ENCODE measurements at regions not wholly inside any gene's neighbourhood (a gene's known extent, or its start where the extent isn't known, plus 50 kb on each side); places are given as distances from the start of the nearest gene placed in this dataset.

DNA sequence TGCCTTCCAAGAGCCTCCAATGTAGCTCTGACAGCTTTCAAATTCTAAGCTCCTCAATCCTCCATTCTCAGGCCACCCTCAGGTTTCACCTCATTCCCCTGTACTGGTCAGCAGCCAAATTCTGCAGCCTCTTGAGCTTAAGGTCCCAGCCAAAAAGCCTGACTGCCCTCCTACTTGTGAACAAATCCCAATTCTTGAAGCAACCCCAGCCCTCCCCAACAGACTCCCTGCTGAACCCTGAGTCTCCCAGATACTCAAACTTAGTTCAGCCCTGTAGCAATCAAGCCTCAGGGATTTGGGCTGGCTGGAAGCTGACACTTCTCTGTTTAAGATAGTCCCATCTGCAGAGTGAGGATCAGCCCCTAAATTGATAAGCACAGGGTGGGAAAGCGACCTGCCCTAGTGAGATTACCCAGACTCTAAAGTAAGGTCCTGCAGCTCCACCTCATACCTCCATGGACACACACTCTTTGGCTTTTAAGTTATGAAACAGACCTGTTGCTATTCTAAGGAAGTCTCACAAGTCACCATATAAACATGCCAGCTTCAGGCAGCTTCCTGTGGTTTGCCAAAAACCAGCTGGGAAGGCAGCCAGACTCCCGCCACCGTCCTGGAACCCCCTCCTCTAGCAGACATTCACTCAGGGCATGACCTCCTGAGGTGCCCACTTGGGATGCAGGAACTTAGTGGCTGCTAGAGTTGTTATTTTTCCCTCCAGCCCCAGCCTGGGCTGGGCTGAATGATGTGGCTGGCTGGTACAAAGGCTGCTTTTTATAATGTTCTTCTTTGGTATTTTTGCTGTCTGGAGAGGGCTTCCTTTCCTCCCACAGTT is 82.5 kb upstream of the PICALM start:
- no peak for DNase-seq (ENCODE audit: low spot score)
- Histone ChIP-seq H3K4me3 (ENCODE audit: low read depth, low read length, poor library complexity, severe bottlenecking) (no peak overlapping the region), H3K4me1 (ENCODE audit: insufficient read depth, low read length, poor library complexity, severe bottlenecking) (peaks cover 3% of the 10 kb centered on the region), H3K27ac (ENCODE audit: low read depth, low read length, poor library complexity, severe bottlenecking) (no peak overlapping the region), H3K36me3 (ENCODE audit: insufficient read depth, low read length) (no peaks in the 10 kb centered on the region), H2AFZ (ENCODE audit: low read length) (no peak overlapping the region), H3K79me2 (ENCODE audit: insufficient read depth, low read depth, low read length) (no peaks in the 10 kb centered on the region), H3K9me3 (ENCODE audit: low read length) (no peaks in the 10 kb centered on the region), H4K20me1 (ENCODE audit: insufficient read depth, low read length) (no peaks in the 10 kb centered on the region), H3K9me2 (ENCODE audit: insufficient read depth, low read length) (no peaks in the 10 kb centered on the region), H3K4me2 (ENCODE audit: low read length) (no peak overlapping the region)
- intact Hi-C loops (cut with micrococcal nuclease; ENCODE audit: unreplicated experiment): no loop called here
- BruUV-seq (replicated peaks): no TSS peak
- TF ChIP-seq, protein P1, sequence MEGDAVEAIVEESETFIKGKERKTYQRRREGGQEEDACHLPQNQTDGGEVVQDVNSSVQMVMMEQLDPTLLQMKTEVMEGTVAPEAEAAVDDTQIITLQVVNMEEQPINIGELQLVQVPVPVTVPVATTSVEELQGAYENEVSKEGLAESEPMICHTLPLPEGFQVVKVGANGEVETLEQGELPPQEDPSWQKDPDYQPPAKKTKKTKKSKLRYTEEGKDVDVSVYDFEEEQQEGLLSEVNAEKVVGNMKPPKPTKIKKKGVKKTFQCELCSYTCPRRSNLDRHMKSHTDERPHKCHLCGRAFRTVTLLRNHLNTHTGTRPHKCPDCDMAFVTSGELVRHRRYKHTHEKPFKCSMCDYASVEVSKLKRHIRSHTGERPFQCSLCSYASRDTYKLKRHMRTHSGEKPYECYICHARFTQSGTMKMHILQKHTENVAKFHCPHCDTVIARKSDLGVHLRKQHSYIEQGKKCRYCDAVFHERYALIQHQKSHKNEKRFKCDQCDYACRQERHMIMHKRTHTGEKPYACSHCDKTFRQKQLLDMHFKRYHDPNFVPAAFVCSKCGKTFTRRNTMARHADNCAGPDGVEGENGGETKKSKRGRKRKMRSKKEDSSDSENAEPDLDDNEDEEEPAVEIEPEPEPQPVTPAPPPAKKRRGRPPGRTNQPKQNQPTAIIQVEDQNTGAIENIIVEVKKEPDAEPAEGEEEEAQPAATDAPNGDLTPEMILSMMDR (conservative IDR thresholded peaks at IDR 0.05; ENCODE audit: low read length): no peak
- TF ChIP-seq EZH2phosphoT487 (IDR thresholded peaks at IDR 0.05; ENCODE audit: borderline replicate concordance, low read depth, low read length): no peak
- CTCF ChIA-PET (ENCODE audit: unreplicated experiment): no interaction called here
- POLR2A ChIA-PET: interaction anchor here (0.6 to 1.3 kb wide), 5 partner anchors 11 to 488 kb away, joined by 3 to 4 read pairs (median 3); no protein-coding TSS in a partner anchor

DNA sequence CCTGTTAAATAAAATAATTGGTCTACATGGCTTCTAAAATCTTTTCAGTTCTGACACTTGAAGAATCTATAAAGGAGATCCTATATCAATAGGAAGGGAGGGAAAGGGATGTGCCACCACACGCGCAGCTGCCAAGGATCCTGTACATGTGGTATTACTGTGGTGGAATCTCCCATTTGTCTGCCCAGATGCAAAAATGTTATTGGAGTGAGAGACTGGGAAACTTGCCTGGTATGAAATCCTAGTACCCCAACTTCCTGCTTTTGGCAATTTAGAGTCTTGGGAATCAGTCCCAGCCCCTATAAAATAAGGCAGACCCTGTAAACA is 81.9 kb upstream of the PICALM start:
- intact Hi-C loops (cut with micrococcal nuclease; ENCODE audit: unreplicated experiment): no loop called here
- Histone ChIP-seq H3K4me3 (ENCODE audit: low read depth, low read length, poor library complexity, severe bottlenecking) (no peak overlapping the region), H3K4me2 (ENCODE audit: low read length) (no peak overlapping the region), H3K9me3 (ENCODE audit: low read length) (no peaks in the 10 kb centered on the region), H2AFZ (ENCODE audit: low read length) (no peak overlapping the region), H3K36me3 (ENCODE audit: insufficient read depth, low read length) (no peaks in the 10 kb centered on the region), H3K9me2 (ENCODE audit: insufficient read depth, low read length) (no peaks in the 10 kb centered on the region), H3K79me2 (ENCODE audit: insufficient read depth, low read depth, low read length) (no peaks in the 10 kb centered on the region), H3K27ac (ENCODE audit: low read depth, low read length, poor library complexity, severe bottlenecking) (no peak overlapping the region), H3K4me1 (ENCODE audit: insufficient read depth, low read length, poor library complexity, severe bottlenecking) (peaks cover 3% of the 10 kb centered on the region), H4K20me1 (ENCODE audit: insufficient read depth, low read length) (no peaks in the 10 kb centered on the region)
- no TSS peak for BruUV-seq (replicated peaks)
- DNase-seq (ENCODE audit: low spot score): no peak
- ChIA-PET CTCF (ENCODE audit: unreplicated experiment) (no interaction called here), POLR2A (interaction anchor here (1.0 kb wide), 1 partner anchor 42 kb away, joined by 3 read pairs; no protein-coding TSS in a partner anchor)
- TF ChIP-seq, protein P1 (conservative IDR thresholded peaks at IDR 0.05; ENCODE audit: low read length): no peak
- TF ChIP-seq EZH2phosphoT487 (IDR thresholded peaks at IDR 0.05; ENCODE audit: borderline replicate concordance, low read depth, low read length): no peak

DNA sequence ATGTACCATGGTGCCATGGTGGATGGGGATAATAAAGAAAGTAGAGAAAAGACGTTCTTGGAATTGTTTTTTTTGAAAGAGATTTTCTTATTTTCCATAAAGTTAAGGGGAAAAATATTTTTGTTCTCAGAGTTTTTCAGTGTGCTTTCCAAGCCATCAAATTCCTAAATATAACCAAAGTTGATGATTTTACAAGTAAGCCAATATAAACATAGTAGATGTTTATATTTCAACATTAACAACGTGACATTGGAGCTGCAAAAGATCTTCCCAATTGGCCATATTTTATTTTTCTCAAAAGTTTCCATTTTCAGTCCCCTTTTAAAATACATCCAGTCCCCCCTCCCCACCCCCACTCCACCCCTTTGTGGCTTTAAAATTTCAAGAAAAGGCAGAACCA is 80.9 kb upstream of the PICALM start:
- CTCF ChIA-PET (ENCODE audit: unreplicated experiment): no interaction called here
- no peaks in the 10 kb centered on the region for H3K36me3 ChIP-seq (ENCODE audit: insufficient read depth, low read length)
- no peak overlapping the region for H2AFZ ChIP-seq (ENCODE audit: low read length)
- TF ChIP-seq, protein P1 (conservative IDR thresholded peaks at IDR 0.05; ENCODE audit: low read length): no peak
- TF ChIP-seq EZH2phosphoT487 (IDR thresholded peaks at IDR 0.05; ENCODE audit: borderline replicate concordance, low read depth, low read length): no peak
- BruUV-seq (replicated peaks): no TSS peak
- peaks cover 3% of the 10 kb centered on the region for H3K4me1 ChIP-seq (ENCODE audit: insufficient read depth, low read length, poor library complexity, severe bottlenecking)
- no peaks in the 10 kb centered on the region for H3K79me2 ChIP-seq (ENCODE audit: insufficient read depth, low read depth, low read length)
- POLR2A ChIA-PET: interaction anchor here (0.6 kb wide), 1 partner anchor 134 kb away, joined by 3 read pairs; no protein-coding TSS in a partner anchor
- no peaks in the 10 kb centered on the region for H3K9me3 ChIP-seq (ENCODE audit: low read length)
- no peaks in the 10 kb centered on the region for H4K20me1 ChIP-seq (ENCODE audit: insufficient read depth, low read length)
- no peak overlapping the region for H3K4me2 ChIP-seq (ENCODE audit: low read length)
- H3K27ac ChIP-seq (ENCODE audit: low read depth, low read length, poor library complexity, severe bottlenecking): no peak overlapping the region
- no peaks in the 10 kb centered on the region for H3K9me2 ChIP-seq (ENCODE audit: insufficient read depth, low read length)
- DNase-seq (ENCODE audit: low spot score): no peak
- intact Hi-C loops (cut with micrococcal nuclease; ENCODE audit: unreplicated experiment): no loop called here
- no peak overlapping the region for H3K4me3 ChIP-seq (ENCODE audit: low read depth, low read length, poor library complexity, severe bottlenecking)

Data from OCI-LY7 (cell line).